ENCODE measurements at regions not wholly inside any gene's neighbourhood (a gene's known extent, or its start where the extent isn't known, plus 50 kb on each side); places are given as distances from the start of the nearest gene placed in this dataset.

DNA sequence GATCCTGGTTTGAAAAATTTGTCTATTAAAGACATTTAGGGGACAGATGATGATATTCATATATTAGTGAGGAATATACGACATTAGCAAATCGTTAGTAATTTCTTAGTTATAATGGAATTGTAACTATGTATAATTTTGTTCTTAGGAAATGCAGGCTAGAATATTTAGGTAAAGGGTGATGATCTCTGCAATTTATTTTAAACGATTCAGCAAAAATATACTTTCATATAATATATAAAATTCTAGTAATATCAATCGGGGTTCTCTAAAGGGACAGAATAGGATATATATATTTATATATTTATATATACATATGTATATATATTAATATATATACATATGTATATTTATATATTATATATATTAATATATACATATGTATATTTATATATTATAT lies 142.5 kb upstream of the DNAJC10 start:
- H3K36me3 ChIP-seq (ENCODE audit: control insufficient read depth in 4 of 4, insufficient read depth in 3 of 4, low read depth in 1 of 4, low read length in 3 of 4), result no peaks in the 10 kb centered on the region
- TF ChIP-seq EGR1 (IDR thresholded peaks at IDR 0.05; ENCODE audit: low read depth in 2 of 2), result no peak
- TF ChIP-seq HNF4G (IDR thresholded peaks at IDR 0.05), result no peak
- H3K27ac ChIP-seq (ENCODE audit: low read depth in 1 of 2, low read length in 2 of 2), result no peak overlapping the region
- no peak overlapping the region for H3K9ac ChIP-seq (ENCODE audit: low read depth in 1 of 2, low read length in 2 of 2)
- no peaks in the 10 kb centered on the region for H3K4me1 ChIP-seq (ENCODE audit: control insufficient read depth in 4 of 4, insufficient read depth in 4 of 4, low read length in 3 of 4)
- H3K9me3 ChIP-seq (ENCODE audit: control insufficient read depth in 4 of 4, low read length in 3 of 4), result no peaks in the 10 kb centered on the region
- no peak overlapping the region for H3K4me3 ChIP-seq (ENCODE audit: low read depth in 1 of 3, low read length in 3 of 3)
- 94% methylated on average over 4 of the region's 4 CpGs for WGBS
- no peaks in the 10 kb centered on the region for H3K27me3 ChIP-seq (ENCODE audit: control insufficient read depth in 4 of 4, insufficient read depth in 4 of 4, low read length in 3 of 4)
- DNase-seq (ENCODE audit: low spot score), result no peak

DNA sequence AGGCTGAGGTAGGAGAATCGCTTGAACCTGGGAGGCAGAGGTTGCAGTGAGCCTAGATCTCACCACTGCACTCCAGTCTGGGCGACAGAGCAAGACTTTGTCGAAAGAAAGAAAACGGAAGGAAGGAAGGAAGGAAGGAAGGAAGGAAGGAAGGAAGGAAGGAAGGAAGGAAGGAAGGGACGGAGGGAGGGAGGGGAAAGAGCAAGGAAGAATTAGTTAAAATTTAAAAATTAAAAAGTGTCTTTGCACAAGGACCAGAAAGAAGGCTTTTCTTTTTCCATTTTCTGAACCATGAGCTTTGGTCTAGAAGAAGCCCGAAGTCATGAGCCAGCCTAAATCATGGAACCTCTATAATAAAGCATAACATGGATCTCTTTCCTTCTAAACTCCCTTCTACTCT lies 138.2 kb upstream of the DNAJC10 start:
- no peaks in the 10 kb centered on the region for H3K36me3 ChIP-seq (ENCODE audit: control insufficient read depth in 4 of 4, insufficient read depth in 3 of 4, low read depth in 1 of 4, low read length in 3 of 4)
- no peaks in the 10 kb centered on the region for H3K4me1 ChIP-seq (ENCODE audit: control insufficient read depth in 4 of 4, insufficient read depth in 4 of 4, low read length in 3 of 4)
- no peak overlapping the region for H3K4me3 ChIP-seq (ENCODE audit: low read depth in 1 of 3, low read length in 3 of 3)
- no peak overlapping the region for H3K9ac ChIP-seq (ENCODE audit: low read depth in 1 of 2, low read length in 2 of 2)
- no peaks in the 10 kb centered on the region for H3K9me3 ChIP-seq (ENCODE audit: control insufficient read depth in 4 of 4, low read length in 3 of 4)
- DNase-seq (ENCODE audit: low spot score), result no peak
- TF ChIP-seq HNF4G (IDR thresholded peaks at IDR 0.05) (no peak), EGR1 (IDR thresholded peaks at IDR 0.05; ENCODE audit: low read depth in 2 of 2) (no peak), NR2F2 (IDR thresholded peaks at IDR 0.05) (no peak)
- TF ChIP-seq, protein P1, sequence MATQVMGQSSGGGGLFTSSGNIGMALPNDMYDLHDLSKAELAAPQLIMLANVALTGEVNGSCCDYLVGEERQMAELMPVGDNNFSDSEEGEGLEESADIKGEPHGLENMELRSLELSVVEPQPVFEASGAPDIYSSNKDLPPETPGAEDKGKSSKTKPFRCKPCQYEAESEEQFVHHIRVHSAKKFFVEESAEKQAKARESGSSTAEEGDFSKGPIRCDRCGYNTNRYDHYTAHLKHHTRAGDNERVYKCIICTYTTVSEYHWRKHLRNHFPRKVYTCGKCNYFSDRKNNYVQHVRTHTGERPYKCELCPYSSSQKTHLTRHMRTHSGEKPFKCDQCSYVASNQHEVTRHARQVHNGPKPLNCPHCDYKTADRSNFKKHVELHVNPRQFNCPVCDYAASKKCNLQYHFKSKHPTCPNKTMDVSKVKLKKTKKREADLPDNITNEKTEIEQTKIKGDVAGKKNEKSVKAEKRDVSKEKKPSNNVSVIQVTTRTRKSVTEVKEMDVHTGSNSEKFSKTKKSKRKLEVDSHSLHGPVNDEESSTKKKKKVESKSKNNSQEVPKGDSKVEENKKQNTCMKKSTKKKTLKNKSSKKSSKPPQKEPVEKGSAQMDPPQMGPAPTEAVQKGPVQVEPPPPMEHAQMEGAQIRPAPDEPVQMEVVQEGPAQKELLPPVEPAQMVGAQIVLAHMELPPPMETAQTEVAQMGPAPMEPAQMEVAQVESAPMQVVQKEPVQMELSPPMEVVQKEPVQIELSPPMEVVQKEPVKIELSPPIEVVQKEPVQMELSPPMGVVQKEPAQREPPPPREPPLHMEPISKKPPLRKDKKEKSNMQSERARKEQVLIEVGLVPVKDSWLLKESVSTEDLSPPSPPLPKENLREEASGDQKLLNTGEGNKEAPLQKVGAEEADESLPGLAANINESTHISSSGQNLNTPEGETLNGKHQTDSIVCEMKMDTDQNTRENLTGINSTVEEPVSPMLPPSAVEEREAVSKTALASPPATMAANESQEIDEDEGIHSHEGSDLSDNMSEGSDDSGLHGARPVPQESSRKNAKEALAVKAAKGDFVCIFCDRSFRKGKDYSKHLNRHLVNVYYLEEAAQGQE (IDR thresholded peaks at IDR 0.05), result no peak
- WGBS, result 86% methylated on average over 6 of the region's 6 CpGs
- H3K27ac ChIP-seq (ENCODE audit: low read depth in 1 of 2, low read length in 2 of 2), result no peak overlapping the region
- no peaks in the 10 kb centered on the region for H3K27me3 ChIP-seq (ENCODE audit: control insufficient read depth in 4 of 4, insufficient read depth in 4 of 4, low read length in 3 of 4)

DNA sequence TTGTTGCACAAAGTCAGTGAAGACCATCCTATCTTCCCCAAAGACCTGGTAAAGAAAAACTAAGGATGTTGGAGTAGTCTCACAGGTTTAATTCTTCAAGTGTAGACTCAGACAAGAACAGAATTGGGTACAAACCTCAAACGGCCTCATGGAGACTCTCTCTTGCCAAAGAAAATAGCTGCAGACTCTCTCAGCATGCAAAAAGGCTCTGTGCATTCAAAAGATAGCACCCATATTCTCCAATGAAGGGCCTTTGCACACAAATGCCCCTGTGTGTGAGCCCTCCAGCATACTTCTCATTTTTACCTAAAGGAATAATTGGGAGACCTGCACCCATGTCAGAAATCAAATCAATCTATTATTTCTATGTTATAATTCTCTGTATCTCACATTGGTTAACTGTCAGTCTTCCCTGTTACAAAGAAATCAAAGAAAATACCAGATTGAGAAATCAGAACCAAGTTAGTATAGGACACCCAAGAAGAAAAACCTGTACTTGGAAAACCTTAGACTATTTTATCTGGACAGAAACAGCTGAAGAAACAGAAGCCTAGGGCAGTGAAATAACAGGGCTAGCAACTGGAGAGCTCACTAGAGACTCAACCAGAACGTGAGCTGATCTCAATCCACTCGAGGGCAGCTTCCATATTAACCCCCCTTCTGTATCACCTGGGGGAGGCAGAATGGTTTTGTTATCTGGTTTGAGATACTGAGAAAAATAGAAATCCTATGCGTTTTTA lies 134.7 kb upstream of the DNAJC10 start:
- no peak for DNase-seq (ENCODE audit: low spot score)
- TF ChIP-seq JUND (IDR thresholded peaks at IDR 0.05) (no peak), FOXA1 (IDR thresholded peaks at IDR 0.05) (no peak), SP1 (IDR thresholded peaks at IDR 0.05) (no peak), FOXA2 (IDR thresholded peaks at IDR 0.05) (no peak)
- TF ChIP-seq, protein P2, sequence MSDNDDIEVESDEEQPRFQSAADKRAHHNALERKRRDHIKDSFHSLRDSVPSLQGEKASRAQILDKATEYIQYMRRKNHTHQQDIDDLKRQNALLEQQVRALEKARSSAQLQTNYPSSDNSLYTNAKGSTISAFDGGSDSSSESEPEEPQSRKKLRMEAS (IDR thresholded peaks at IDR 0.05), result no peak
- Histone ChIP-seq H3K36me3 (ENCODE audit: control insufficient read depth in 4 of 4, insufficient read depth in 3 of 4, low read depth in 1 of 4, low read length in 3 of 4) (no peaks in the 10 kb centered on the region), H3K27ac (ENCODE audit: low read depth in 1 of 2, low read length in 2 of 2) (no peak overlapping the region), H3K27me3 (ENCODE audit: control insufficient read depth in 4 of 4, insufficient read depth in 4 of 4, low read length in 3 of 4) (peaks cover 0 to 3% (median 0%) of the 10 kb centered on the region in 4 donors), H3K9me3 (ENCODE audit: control insufficient read depth in 4 of 4, low read length in 3 of 4) (no peaks in the 10 kb centered on the region), H3K9ac (ENCODE audit: low read depth in 1 of 2, low read length in 2 of 2) (no peak overlapping the region), H3K4me1 (ENCODE audit: control insufficient read depth in 4 of 4, insufficient read depth in 4 of 4, low read length in 3 of 4) (no peaks in the 10 kb centered on the region), H3K4me3 (ENCODE audit: low read depth in 1 of 3, low read length in 3 of 3) (no peak overlapping the region)
- WGBS, result 44% methylated on average over 4 of the region's 4 CpGs

DNA sequence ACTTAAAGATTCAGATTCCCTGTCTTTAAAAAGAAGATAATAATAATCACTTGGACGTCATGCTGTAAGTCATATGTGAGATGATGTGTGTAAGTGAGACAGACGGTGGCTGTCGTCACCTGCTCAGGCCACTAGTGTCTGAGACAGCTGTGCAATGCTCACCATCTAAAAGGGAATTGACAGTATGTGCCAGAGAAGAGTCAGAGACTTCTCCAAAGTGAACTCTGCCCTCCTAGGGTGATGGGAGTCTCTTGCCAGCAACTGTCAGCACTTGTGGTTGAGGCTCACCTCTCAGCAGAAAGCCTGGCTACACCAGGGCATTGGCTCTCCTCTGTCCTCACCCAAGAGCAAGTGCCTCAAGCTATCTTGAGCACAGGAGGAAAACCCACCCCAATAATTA lies 131.6 kb upstream of the DNAJC10 start:
- WGBS, result 77% methylated on average over 3 of the region's 3 CpGs
- no peak overlapping the region for H3K9ac ChIP-seq (ENCODE audit: low read depth in 1 of 2, low read length in 2 of 2)
- no peaks in the 10 kb centered on the region for H3K36me3 ChIP-seq (ENCODE audit: control insufficient read depth in 4 of 4, insufficient read depth in 3 of 4, low read depth in 1 of 4, low read length in 3 of 4)
- TF ChIP-seq HNF4G (IDR thresholded peaks at IDR 0.05), result no peak
- no peak for TF ChIP-seq GABPA (IDR thresholded peaks at IDR 0.05 in 1 of 2, conservative IDR thresholded peaks at IDR 0.05 in 1 of 2)
- no peak for TF ChIP-seq RXRA (IDR thresholded peaks at IDR 0.05)
- TF ChIP-seq, protein P2 (IDR thresholded peaks at IDR 0.05), result no peak
- TF ChIP-seq JUND (IDR thresholded peaks at IDR 0.05), result no peak
- TF ChIP-seq, protein P3, sequence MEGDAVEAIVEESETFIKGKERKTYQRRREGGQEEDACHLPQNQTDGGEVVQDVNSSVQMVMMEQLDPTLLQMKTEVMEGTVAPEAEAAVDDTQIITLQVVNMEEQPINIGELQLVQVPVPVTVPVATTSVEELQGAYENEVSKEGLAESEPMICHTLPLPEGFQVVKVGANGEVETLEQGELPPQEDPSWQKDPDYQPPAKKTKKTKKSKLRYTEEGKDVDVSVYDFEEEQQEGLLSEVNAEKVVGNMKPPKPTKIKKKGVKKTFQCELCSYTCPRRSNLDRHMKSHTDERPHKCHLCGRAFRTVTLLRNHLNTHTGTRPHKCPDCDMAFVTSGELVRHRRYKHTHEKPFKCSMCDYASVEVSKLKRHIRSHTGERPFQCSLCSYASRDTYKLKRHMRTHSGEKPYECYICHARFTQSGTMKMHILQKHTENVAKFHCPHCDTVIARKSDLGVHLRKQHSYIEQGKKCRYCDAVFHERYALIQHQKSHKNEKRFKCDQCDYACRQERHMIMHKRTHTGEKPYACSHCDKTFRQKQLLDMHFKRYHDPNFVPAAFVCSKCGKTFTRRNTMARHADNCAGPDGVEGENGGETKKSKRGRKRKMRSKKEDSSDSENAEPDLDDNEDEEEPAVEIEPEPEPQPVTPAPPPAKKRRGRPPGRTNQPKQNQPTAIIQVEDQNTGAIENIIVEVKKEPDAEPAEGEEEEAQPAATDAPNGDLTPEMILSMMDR (IDR thresholded peaks at IDR 0.05; ENCODE audit: low read depth, low read length, missing input control), result no peak
- no peak for TF ChIP-seq RAD21 (IDR thresholded peaks at IDR 0.05)
- TF ChIP-seq YY1 (IDR thresholded peaks at IDR 0.05), result no peak
- TF ChIP-seq, protein P4, sequence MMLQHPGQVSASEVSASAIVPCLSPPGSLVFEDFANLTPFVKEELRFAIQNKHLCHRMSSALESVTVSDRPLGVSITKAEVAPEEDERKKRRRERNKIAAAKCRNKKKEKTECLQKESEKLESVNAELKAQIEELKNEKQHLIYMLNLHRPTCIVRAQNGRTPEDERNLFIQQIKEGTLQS (IDR thresholded peaks at IDR 0.05), result no peak
- H3K9me3 ChIP-seq (ENCODE audit: control insufficient read depth in 4 of 4, low read length in 3 of 4), result no peaks in the 10 kb centered on the region
- peaks cover 0 to 5% (median 0%) of the 10 kb centered on the region in 4 donors for H3K27me3 ChIP-seq (ENCODE audit: control insufficient read depth in 4 of 4, insufficient read depth in 4 of 4, low read length in 3 of 4)
- H3K27ac ChIP-seq (ENCODE audit: low read depth in 1 of 2, low read length in 2 of 2), result no peak overlapping the region
- no peaks in the 10 kb centered on the region for H3K4me1 ChIP-seq (ENCODE audit: control insufficient read depth in 4 of 4, insufficient read depth in 4 of 4, low read length in 3 of 4)
- no peak for DNase-seq (ENCODE audit: low spot score)
- H3K4me3 ChIP-seq (ENCODE audit: low read depth in 1 of 3, low read length in 3 of 3), result no peak overlapping the region
